GM21381 (cell line): ENCODE measurements at regions not wholly inside any gene's neighbourhood (a gene's known extent, or its start where the extent isn't known, plus 50 kb on each side); places are given as distances from the start of the nearest gene placed in this dataset.

ENCODE experiments used
- ATAC-seq: cut with Tn5 transposase; IDR thresholded peaks from one replicate; pipeline ENCODE4 v1.9.1; 2021; ENCODE audit warnings: mild to moderate bottlenecking, moderate library complexity; ENCODE audit not compliant: unreplicated experiment

GRCh38 chrX:122500556-122500955, 683.5 kb upstream of the GRIA3 start:
- ATAC-seq, result no peak

- no peak for ATAC-seq
Observed at GRCh38 chrX:122501652-122502051, 682.4 kb upstream of the GRIA3 start.

- ATAC-seq, result no peak
Observed at GRCh38 chrX:122504026-122504425, 680.1 kb upstream of the GRIA3 start.

- no peak for ATAC-seq
Observed at GRCh38 chrX:122512561-122513072, 671.5 kb upstream of the GRIA3 start.

GRCh38 chrX:122517786-122518185, 666.3 kb upstream of the GRIA3 start:
- no peak for ATAC-seq

- no peak for ATAC-seq
Observed at GRCh38 chrX:122545778-122546177, 638.3 kb upstream of the GRIA3 start.

GRCh38 chrX:122546269-122546668, 637.8 kb upstream of the GRIA3 start:
- ATAC-seq, result no peak

GRCh38 chrX:122552286-122552800, 631.7 kb upstream of the GRIA3 start:
- no peak for ATAC-seq

GRCh38 chrX:122555925-122556324, 628.2 kb upstream of the GRIA3 start:
- ATAC-seq, result no peak

- ATAC-seq, result no peak
Observed at GRCh38 chrX:122565952-122566351, 618.1 kb upstream of the GRIA3 start.

- ATAC-seq, result no peak
Observed at GRCh38 chrX:122566401-122566800, 617.7 kb upstream of the GRIA3 start.

GRCh38 chrX:122567911-122568310, 616.2 kb upstream of the GRIA3 start:
- no peak for ATAC-seq

- no peak for ATAC-seq
Observed at GRCh38 chrX:122572461-122572860, 611.6 kb upstream of the GRIA3 start.

GRCh38 chrX:122579036-122579435, 605.0 kb upstream of the GRIA3 start:
- no peak for ATAC-seq

GRCh38 chrX:122579526-122579925, 604.6 kb upstream of the GRIA3 start:
- ATAC-seq, result no peak

- ATAC-seq, result no peak
Observed at GRCh38 chrX:122582280-122582974, 601.7 kb upstream of the GRIA3 start.

- ATAC-seq, result no peak
Observed at GRCh38 chrX:122582975-122583305, 601.1 kb upstream of the GRIA3 start.

- no peak for ATAC-seq
Observed at GRCh38 chrX:122583551-122583950, 600.5 kb upstream of the GRIA3 start.

- no peak for ATAC-seq
Observed at GRCh38 chrX:122584981-122585380, 599.1 kb upstream of the GRIA3 start.

GRCh38 chrX:122586831-122587230, 597.2 kb upstream of the GRIA3 start:
- no peak for ATAC-seq

GRCh38 chrX:122591546-122591945, 592.5 kb upstream of the GRIA3 start:
- ATAC-seq, result no peak

- ATAC-seq, result no peak
Observed at GRCh38 chrX:122596998-122597397, 587.1 kb upstream of the GRIA3 start.

GRCh38 chrX:122622795-122623194, 561.3 kb upstream of the GRIA3 start:
- no peak for ATAC-seq
